ENCODE measurements at regions not wholly inside any gene's neighbourhood (a gene's known extent, or its start where the extent isn't known, plus 50 kb on each side); places are given as distances from the start of the nearest gene placed in this dataset.
"Not testable (repeated sequence)": the region's sequence is repeated elsewhere in the genome, so short reads cannot be mapped to it uniquely, and the experiment has no call there.

- Histone ChIP-seq H3K4me1 (ENCODE audit: control insufficient read depth, insufficient read depth, low read length) (peaks cover 4% of the 10 kb centered on the region), H3K9me3 (replicated peaks; ENCODE audit: low read length) (no peaks in the 10 kb centered on the region), H3K27me3 (ENCODE audit: control insufficient read depth, insufficient read depth, low read length) (no peaks in the 10 kb centered on the region), H3K4me2 (ENCODE audit: low read length) (no peak overlapping the region), H3K9ac (ENCODE audit: low read depth, low read length) (no peak overlapping the region), H3K36me3 (ENCODE audit: insufficient read depth, low read length) (no peaks in the 10 kb centered on the region), H3K4me3 (ENCODE audit: low read length) (no peak overlapping the region)
Measured at GRCh38 chr6:140784573-140784972, 1348.2 kb upstream of the GJE1 start.

- not testable (repeated sequence) for H3K9ac ChIP-seq (ENCODE audit: low read depth, low read length); H3K4me1 ChIP-seq (ENCODE audit: control insufficient read depth, insufficient read depth, low read length); H3K4me3 ChIP-seq (ENCODE audit: low read length); H3K4me2 ChIP-seq (ENCODE audit: low read length); H3K9me3 ChIP-seq (replicated peaks; ENCODE audit: low read length); H3K36me3 ChIP-seq (ENCODE audit: insufficient read depth, low read length); H3K27me3 ChIP-seq (ENCODE audit: control insufficient read depth, insufficient read depth, low read length)
Measured at GRCh38 chr6:140783504-140783903, 1349.2 kb upstream of the GJE1 start.

- no peaks in the 10 kb centered on the region for H3K27me3 ChIP-seq (ENCODE audit: control insufficient read depth, insufficient read depth, low read length)
- no peak overlapping the region for H3K4me3 ChIP-seq (ENCODE audit: low read length)
- H3K4me1 ChIP-seq (ENCODE audit: control insufficient read depth, insufficient read depth, low read length): peaks cover 5% of the 10 kb centered on the region
- H3K4me2 ChIP-seq (ENCODE audit: low read length): no peak overlapping the region
- no peaks in the 10 kb centered on the region for H3K9me3 ChIP-seq (replicated peaks; ENCODE audit: low read length)
- no peak overlapping the region for H3K9ac ChIP-seq (ENCODE audit: low read depth, low read length)
- no peaks in the 10 kb centered on the region for H3K36me3 ChIP-seq (ENCODE audit: insufficient read depth, low read length)
Measured at GRCh38 chr6:140782941-140783340, 1349.8 kb upstream of the GJE1 start.

- H3K4me3 ChIP-seq (ENCODE audit: low read length): no peak overlapping the region
- H3K36me3 ChIP-seq (ENCODE audit: insufficient read depth, low read length): no peaks in the 10 kb centered on the region
- H3K9ac ChIP-seq (ENCODE audit: low read depth, low read length): no peak overlapping the region
- H3K9me3 ChIP-seq (replicated peaks; ENCODE audit: low read length): no peaks in the 10 kb centered on the region
- peaks cover 7% of the 10 kb centered on the region for H3K4me1 ChIP-seq (ENCODE audit: control insufficient read depth, insufficient read depth, low read length)
- H3K4me2 ChIP-seq (ENCODE audit: low read length): no peak overlapping the region
- H3K27me3 ChIP-seq (ENCODE audit: control insufficient read depth, insufficient read depth, low read length): no peaks in the 10 kb centered on the region
Measured at GRCh38 chr6:140779991-140780596, 1352.6 kb upstream of the GJE1 start.

- Histone ChIP-seq H3K4me1 (ENCODE audit: control insufficient read depth, insufficient read depth, low read length) (peaks cover 14% of the 10 kb centered on the region), H3K4me3 (ENCODE audit: low read length) (no peak overlapping the region), H3K36me3 (ENCODE audit: insufficient read depth, low read length) (no peaks in the 10 kb centered on the region), H3K27me3 (ENCODE audit: control insufficient read depth, insufficient read depth, low read length) (no peaks in the 10 kb centered on the region), H3K9me3 (replicated peaks; ENCODE audit: low read length) (no peaks in the 10 kb centered on the region), H3K4me2 (ENCODE audit: low read length) (no peak overlapping the region), H3K9ac (ENCODE audit: low read depth, low read length) (no peak overlapping the region)
Measured at GRCh38 chr6:140779341-140779740, 1353.4 kb upstream of the GJE1 start.

GRCh38 chr6:140777780-140778179 is 1354.9 kb upstream of the GJE1 start:
- no peak overlapping the region for H3K4me2 ChIP-seq (ENCODE audit: low read length)
- no peaks in the 10 kb centered on the region for H3K9me3 ChIP-seq (replicated peaks; ENCODE audit: low read length)
- no peak overlapping the region for H3K9ac ChIP-seq (ENCODE audit: low read depth, low read length)
- peaks cover 29% of the 10 kb centered on the region for H3K4me1 ChIP-seq (ENCODE audit: control insufficient read depth, insufficient read depth, low read length)
- no peak overlapping the region for H3K4me3 ChIP-seq (ENCODE audit: low read length)
- no peaks in the 10 kb centered on the region for H3K27me3 ChIP-seq (ENCODE audit: control insufficient read depth, insufficient read depth, low read length)
- no peaks in the 10 kb centered on the region for H3K36me3 ChIP-seq (ENCODE audit: insufficient read depth, low read length)

- Histone ChIP-seq H3K9ac (ENCODE audit: low read depth, low read length) (no peak overlapping the region), H3K36me3 (ENCODE audit: insufficient read depth, low read length) (no peaks in the 10 kb centered on the region), H3K9me3 (replicated peaks; ENCODE audit: low read length) (no peaks in the 10 kb centered on the region), H3K4me1 (ENCODE audit: control insufficient read depth, insufficient read depth, low read length) (peaks cover 29% of the 10 kb centered on the region), H3K4me3 (ENCODE audit: low read length) (no peak overlapping the region), H3K4me2 (ENCODE audit: low read length) (no peak overlapping the region), H3K27me3 (ENCODE audit: control insufficient read depth, insufficient read depth, low read length) (no peaks in the 10 kb centered on the region)
Measured at GRCh38 chr6:140775061-140775460, 1357.7 kb upstream of the GJE1 start.

- Histone ChIP-seq H3K4me3 (ENCODE audit: low read length) (no peak overlapping the region), H3K27me3 (ENCODE audit: control insufficient read depth, insufficient read depth, low read length) (no peaks in the 10 kb centered on the region), H3K9me3 (replicated peaks; ENCODE audit: low read length) (no peaks in the 10 kb centered on the region), H3K4me1 (ENCODE audit: control insufficient read depth, insufficient read depth, low read length) (peaks cover 24% of the 10 kb centered on the region), H3K4me2 (ENCODE audit: low read length) (peak overlapping the region; percentile 70), H3K36me3 (ENCODE audit: insufficient read depth, low read length) (no peaks in the 10 kb centered on the region), H3K9ac (ENCODE audit: low read depth, low read length) (no peak overlapping the region)
Measured at GRCh38 chr6:140774080-140774505, 1358.6 kb upstream of the GJE1 start.

GRCh38 chr6:140773276-140773675 is 1359.4 kb upstream of the GJE1 start:
- no peaks in the 10 kb centered on the region for H3K36me3 ChIP-seq (ENCODE audit: insufficient read depth, low read length)
- H3K4me3 ChIP-seq (ENCODE audit: low read length): no peak overlapping the region
- no peak overlapping the region for H3K9ac ChIP-seq (ENCODE audit: low read depth, low read length)
- H3K9me3 ChIP-seq (replicated peaks; ENCODE audit: low read length): peaks cover under 1% of the 10 kb centered on the region
- peaks cover 24% of the 10 kb centered on the region for H3K4me1 ChIP-seq (ENCODE audit: control insufficient read depth, insufficient read depth, low read length)
- no peaks in the 10 kb centered on the region for H3K27me3 ChIP-seq (ENCODE audit: control insufficient read depth, insufficient read depth, low read length)
- no peak overlapping the region for H3K4me2 ChIP-seq (ENCODE audit: low read length)

GRCh38 chr6:140772576-140772975 is 1360.1 kb upstream of the GJE1 start:
- Histone ChIP-seq H3K4me1 (ENCODE audit: control insufficient read depth, insufficient read depth, low read length) (peaks cover 24% of the 10 kb centered on the region), H3K9ac (ENCODE audit: low read depth, low read length) (no peak overlapping the region), H3K9me3 (replicated peaks; ENCODE audit: low read length) (peaks cover 3% of the 10 kb centered on the region), H3K4me3 (ENCODE audit: low read length) (no peak overlapping the region), H3K4me2 (ENCODE audit: low read length) (no peak overlapping the region), H3K27me3 (ENCODE audit: control insufficient read depth, insufficient read depth, low read length) (no peaks in the 10 kb centered on the region), H3K36me3 (ENCODE audit: insufficient read depth, low read length) (no peaks in the 10 kb centered on the region)

- no peaks in the 10 kb centered on the region for H3K27me3 ChIP-seq (ENCODE audit: control insufficient read depth, insufficient read depth, low read length)
- no peak overlapping the region for H3K9ac ChIP-seq (ENCODE audit: low read depth, low read length)
- peaks cover 3% of the 10 kb centered on the region for H3K9me3 ChIP-seq (replicated peaks; ENCODE audit: low read length)
- H3K4me1 ChIP-seq (ENCODE audit: control insufficient read depth, insufficient read depth, low read length): peaks cover 3% of the 10 kb centered on the region
- H3K36me3 ChIP-seq (ENCODE audit: insufficient read depth, low read length): no peaks in the 10 kb centered on the region
- H3K4me3 ChIP-seq (ENCODE audit: low read length): no peak overlapping the region
- no peak overlapping the region for H3K4me2 ChIP-seq (ENCODE audit: low read length)
Measured at GRCh38 chr6:140768133-140768532, 1364.6 kb upstream of the GJE1 start.

- Histone ChIP-seq H3K27me3 (ENCODE audit: control insufficient read depth, insufficient read depth, low read length) (no peaks in the 10 kb centered on the region), H3K9ac (ENCODE audit: low read depth, low read length) (no peak overlapping the region), H3K4me1 (ENCODE audit: control insufficient read depth, insufficient read depth, low read length) (no peaks in the 10 kb centered on the region), H3K4me3 (ENCODE audit: low read length) (no peak overlapping the region), H3K9me3 (replicated peaks; ENCODE audit: low read length) (peaks cover 3% of the 10 kb centered on the region), H3K4me2 (ENCODE audit: low read length) (no peak overlapping the region), H3K36me3 (ENCODE audit: insufficient read depth, low read length) (no peaks in the 10 kb centered on the region)
Measured at GRCh38 chr6:140766999-140767398, 1365.7 kb upstream of the GJE1 start.

Data from skeletal muscle satellite cell (primary cell).